HT-29 (cell line): ENCODE measurements at regions not wholly inside any gene's neighbourhood (a gene's known extent, or its start where the extent isn't known, plus 50 kb on each side); places are given as distances from the start of the nearest gene placed in this dataset.
"Not testable (repeated sequence)": the region's sequence is repeated elsewhere in the genome, so short reads cannot be mapped to it uniquely, and the experiment has no call there.

Experiments used
- DNase-seq: peaks from one replicate; pipeline ENCODE4 v3.0.0-alpha.2; 2015; ENCODE audit warnings: low spot score

- DNase-seq: not testable (repeated sequence)
Measured at GRCh38 chr4:66712301-66712921, 832.9 kb downstream of the CENPC start.

GRCh38 chr4:66704243-66704642, 841.1 kb downstream of the CENPC start:
- no peak for DNase-seq

GRCh38 chr4:66694739-66695138, 850.6 kb downstream of the CENPC start:
- DNase-seq: no peak

- no peak for DNase-seq
Measured at GRCh38 chr4:66693694-66694093, 851.6 kb downstream of the CENPC start.

GRCh38 chr4:66691101-66691500, 854.2 kb downstream of the CENPC start:
- DNase-seq: peak; percentile 16

- peak; percentile 26 for DNase-seq
Measured at GRCh38 chr4:66688674-66689073, 856.6 kb downstream of the CENPC start.

- no peak for DNase-seq
Measured at GRCh38 chr4:66687459-66687858, 857.8 kb downstream of the CENPC start.

GRCh38 chr4:66681962-66682361, 863.3 kb downstream of the CENPC start:
- DNase-seq: no peak

- no peak for DNase-seq
Measured at GRCh38 chr4:66667249-66667648, 878.1 kb downstream of the CENPC start.

- no peak for DNase-seq
Measured at GRCh38 chr4:66662620-66663019, 882.7 kb downstream of the CENPC start.

- DNase-seq: no peak
Measured at GRCh38 chr4:66658809-66659208, 886.5 kb downstream of the CENPC start.

- DNase-seq: no peak
Measured at GRCh38 chr4:66655505-66655904, 889.8 kb downstream of the CENPC start.

GRCh38 chr4:66653937-66654336, 891.4 kb downstream of the CENPC start:
- no peak for DNase-seq

- DNase-seq: no peak
Measured at GRCh38 chr4:66649236-66649635, 896.1 kb downstream of the CENPC start.

GRCh38 chr4:66647926-66648325, 897.4 kb downstream of the CENPC start:
- no peak for DNase-seq

- DNase-seq: no peak
Measured at GRCh38 chr4:66647476-66647875, 897.8 kb downstream of the CENPC start.

- no peak for DNase-seq
Measured at GRCh38 chr4:66640233-66640990, 904.9 kb downstream of the CENPC start.

GRCh38 chr4:66639361-66639760, 905.9 kb downstream of the CENPC start:
- DNase-seq: no peak

GRCh38 chr4:66636349-66636748, 909.0 kb downstream of the CENPC start:
- DNase-seq: no peak

GRCh38 chr4:66633477-66633876, 911.8 kb downstream of the CENPC start:
- DNase-seq: no peak

GRCh38 chr4:66629927-66630326, 915.4 kb downstream of the CENPC start:
- no peak for DNase-seq

- no peak for DNase-seq
Measured at GRCh38 chr4:66628146-66628545, 917.2 kb downstream of the CENPC start.

- no peak for DNase-seq
Measured at GRCh38 chr4:66625480-66625879, 919.8 kb downstream of the CENPC start.
